ENCODE measurements at regions not wholly inside any gene's neighbourhood (a gene's known extent, or its start where the extent isn't known, plus 50 kb on each side); places are given as distances from the start of the nearest gene placed in this dataset.

DNA sequence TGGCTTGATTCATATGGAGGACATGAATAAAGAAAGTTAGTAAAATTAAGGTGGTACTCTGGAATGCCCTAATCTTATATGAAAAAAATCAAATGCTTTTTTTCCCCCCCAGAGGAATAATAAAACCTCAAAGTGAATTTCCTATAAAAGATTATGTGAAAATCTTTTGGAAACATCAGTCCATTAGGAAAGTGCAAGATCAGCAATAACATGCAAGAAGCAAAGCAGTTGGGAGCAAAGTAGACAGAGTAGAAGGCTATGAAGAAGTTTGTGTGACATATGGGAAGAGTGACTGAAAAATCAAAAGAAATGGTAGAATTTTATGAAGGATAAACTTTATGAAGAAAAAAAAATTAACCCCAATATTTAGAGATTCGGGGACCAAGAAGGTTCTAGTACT is 998.0 kb upstream of the EPHA7 start:
- TF ChIP-seq POLR2AphosphoS5 (IDR thresholded peaks at IDR 0.05; ENCODE audit: low read depth, low read length): no peak
- TF ChIP-seq ZBTB33 (IDR thresholded peaks at IDR 0.05; ENCODE audit: extremely low read depth, insufficient replicate concordance, low read length): no peak
- no peak for TF ChIP-seq POLR2A (IDR thresholded peaks at IDR 0.05; ENCODE audit: borderline replicate concordance, extremely low read depth, insufficient read depth, insufficient read length)
- TF ChIP-seq ZNF274 (IDR thresholded peaks at IDR 0.05; ENCODE audit: low read depth, low read length): no peak

Data from HCT116 (cell line).